ENCODE measurements at regions not wholly inside any gene's neighbourhood (a gene's known extent, or its start where the extent isn't known, plus 50 kb on each side); places are given as distances from the start of the nearest gene placed in this dataset.

DNA sequence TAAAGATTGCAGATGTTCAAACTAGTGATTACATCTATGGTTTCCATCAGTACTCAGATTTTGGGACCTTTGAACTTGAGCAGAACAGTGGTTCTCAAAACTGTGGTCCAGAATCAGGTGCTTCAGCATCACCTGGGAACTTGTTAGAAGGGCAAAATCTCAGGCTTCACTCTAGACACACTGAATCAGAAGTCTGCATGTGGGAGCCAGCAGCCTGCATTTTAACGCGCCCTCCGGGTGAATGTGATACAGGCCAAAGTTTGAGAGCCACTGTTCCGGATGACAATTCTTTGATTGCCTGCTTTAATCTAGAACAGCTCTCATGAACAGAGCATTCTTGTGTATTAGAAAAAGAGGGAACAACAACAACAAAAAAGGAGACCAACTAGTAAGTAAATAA is 261.7 kb downstream of the GPD2 start:
- DNase-seq (ENCODE audit: low spot score): no peak

DNA sequence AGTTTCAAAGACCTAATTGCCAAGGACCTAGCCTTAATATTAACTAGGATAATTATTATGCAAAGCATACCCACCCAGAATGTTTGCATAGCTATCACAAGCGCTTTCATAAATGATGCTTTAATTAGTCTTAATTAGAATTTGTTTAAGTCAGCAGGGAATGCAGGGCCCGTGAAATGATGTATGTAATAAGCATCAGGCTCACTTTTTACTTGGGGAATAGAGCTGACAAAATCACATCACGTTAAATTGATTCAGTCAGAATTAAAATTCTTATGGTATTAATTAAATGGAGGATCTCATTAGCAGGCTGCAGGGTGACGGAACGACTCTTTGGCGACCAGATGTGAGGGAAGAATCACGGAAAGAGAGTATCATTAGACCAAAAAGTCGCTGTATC is 264.5 kb downstream of the GPD2 start:
- no peak for DNase-seq (ENCODE audit: low spot score)

DNA sequence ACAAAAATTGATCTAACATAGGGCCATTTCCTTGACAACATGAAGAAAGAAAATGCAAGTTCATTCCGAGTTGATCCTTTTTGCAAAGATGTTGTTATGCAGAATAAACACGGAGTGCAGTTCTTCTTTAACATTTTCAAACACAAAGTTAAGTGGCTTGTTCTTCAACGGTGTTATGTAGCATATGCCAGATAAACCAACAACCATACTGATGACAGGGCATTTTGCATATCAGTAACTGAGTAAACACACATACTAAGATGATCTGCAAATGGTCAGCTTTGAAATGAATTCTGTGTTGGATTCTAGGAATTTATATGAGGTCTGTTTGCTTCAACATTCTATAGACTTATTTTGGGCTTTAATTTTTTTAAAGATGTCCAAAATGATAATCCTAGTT is 266.4 kb downstream of the GPD2 start:
- no peak for DNase-seq (ENCODE audit: low spot score)

DNA sequence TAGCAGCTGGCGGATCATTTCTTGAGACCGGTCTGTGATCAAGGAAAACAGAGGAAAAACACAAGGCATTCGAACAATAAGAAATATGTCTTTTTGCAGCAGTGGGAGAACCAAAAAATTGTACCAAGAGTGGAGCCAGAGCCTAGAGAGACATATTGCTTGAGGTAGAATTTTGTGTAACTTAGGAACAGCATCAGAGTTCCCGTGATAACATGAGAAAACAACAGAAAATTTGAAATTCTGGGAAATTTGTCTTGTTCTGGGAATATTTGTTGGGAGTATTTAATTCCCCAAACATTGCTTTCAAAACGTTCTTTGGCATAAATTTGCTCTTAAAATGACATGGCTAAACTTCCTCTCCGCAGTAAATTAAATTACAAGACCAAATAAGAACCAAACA is 267.5 kb downstream of the GPD2 start:
- no peak for DNase-seq (ENCODE audit: low spot score)

DNA sequence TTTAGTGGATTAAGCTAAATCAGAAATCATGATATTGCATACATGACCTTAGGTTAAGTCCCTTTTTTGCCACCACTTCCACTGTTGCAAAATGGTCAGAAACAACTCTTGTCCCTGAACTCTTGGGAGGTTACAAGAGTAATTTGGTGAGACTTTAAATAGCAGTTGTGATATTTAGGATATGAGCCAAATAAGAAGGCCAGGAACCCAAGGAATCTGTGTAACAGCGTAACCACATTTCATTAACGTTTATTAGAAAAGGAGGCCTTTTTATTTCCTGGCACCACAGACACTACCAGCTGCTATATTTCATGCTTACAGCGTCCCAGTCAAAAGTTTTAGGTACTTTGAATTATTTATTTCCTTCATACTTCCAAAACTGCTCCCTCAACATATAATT is 268.0 kb downstream of the GPD2 start:
- DNase-seq (ENCODE audit: low spot score): no peak

DNA sequence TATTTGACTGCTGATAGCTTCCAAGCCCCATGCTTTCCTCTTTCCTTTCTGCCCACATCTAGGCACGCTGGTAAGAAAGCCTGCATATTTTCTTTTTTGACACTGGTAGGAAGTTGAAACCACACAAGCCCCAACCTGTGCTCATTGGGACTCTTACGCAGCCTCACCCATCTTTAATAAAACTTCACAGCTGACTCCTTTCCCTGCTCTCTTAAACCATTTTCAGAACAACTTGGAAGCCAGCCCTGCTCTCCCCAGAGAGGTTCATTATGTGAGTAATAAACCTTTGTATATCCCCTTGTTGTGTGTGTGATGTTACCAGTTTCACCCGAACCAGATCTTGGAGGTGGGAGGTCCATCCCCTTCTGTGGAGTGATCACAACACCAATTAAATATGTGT is 268.4 kb downstream of the GPD2 start:
- DNase-seq (ENCODE audit: low spot score): no peak

DNA sequence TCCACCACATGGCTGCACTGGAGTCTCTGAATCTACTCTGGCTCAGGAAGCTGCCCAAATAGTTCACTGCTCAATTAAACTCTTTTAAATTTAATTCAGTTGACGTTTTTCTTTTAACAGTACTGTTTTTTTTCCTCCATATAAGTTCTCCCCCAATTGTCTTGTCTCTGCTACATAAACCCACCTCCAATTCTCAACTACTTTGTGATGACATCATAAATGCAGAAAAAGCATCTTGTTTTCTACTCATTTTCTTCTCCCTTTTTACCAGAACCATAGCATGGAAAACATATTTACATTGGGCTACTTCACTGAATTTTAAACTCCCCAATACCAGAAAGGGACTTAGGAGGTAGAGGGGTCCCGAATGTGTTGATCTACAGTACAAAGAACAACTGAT is 270.4 kb downstream of the GPD2 start:
- no peak for DNase-seq (ENCODE audit: low spot score)

DNA sequence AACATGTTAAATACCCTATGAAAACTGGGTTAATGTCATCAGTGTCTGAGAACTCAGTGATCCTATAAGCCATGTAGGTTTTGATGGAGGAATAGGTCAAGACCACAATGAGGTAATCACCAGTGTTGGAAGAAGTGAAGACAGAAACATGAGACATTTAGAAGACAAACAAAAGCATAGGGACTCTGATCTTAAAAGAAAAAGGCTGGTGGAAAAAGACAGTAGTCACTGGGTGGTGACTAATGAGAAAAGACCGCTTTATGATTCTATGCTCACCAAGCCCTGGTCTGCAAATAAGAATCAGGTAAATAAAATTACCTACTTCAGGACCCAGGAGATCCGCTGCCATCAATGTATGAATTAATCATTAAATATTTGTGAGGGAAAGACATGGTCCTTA is 271.9 kb downstream of the GPD2 start:
- no peak for DNase-seq (ENCODE audit: low spot score)

DNA sequence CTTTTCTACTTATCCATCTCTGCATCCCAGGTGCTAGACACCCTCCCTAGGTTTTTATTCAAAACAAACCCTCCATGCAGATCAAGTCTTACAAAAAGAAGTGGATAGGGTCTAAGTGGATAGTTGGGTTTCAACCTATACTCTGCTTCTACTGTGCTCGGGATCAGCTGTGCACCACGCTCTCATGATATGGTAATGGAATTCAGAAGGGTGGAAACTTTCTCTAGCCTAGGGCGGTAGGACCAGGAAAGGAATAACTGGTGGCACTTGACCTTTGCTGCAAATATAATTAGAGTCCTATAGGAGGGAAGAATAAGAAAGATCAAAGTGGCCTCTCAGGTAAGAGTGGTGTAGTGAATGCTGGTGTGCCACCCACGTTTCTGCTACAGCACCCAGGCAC is 272.9 kb downstream of the GPD2 start:
- no peak for DNase-seq (ENCODE audit: low spot score)

DNA sequence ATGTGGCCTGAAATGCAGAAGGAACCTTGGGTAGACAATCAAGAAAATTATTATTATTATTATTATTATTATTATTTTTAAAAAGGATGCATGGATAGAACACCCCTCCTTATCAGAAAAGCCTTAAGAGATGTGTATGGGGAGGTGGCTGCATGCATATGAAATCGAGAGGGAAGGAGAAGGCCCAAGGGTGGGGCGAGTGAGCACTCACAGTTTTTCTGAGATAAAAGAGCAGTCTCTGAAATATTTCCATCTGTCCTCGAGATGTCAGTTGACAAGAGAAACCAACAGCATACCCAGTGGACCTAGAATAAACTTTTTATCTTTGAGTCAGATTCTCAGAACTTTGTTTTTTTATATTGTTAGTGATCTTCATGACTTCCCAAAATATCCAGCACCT is 282.9 kb downstream of the GPD2 start:
- no peak for DNase-seq (ENCODE audit: low spot score)

DNA sequence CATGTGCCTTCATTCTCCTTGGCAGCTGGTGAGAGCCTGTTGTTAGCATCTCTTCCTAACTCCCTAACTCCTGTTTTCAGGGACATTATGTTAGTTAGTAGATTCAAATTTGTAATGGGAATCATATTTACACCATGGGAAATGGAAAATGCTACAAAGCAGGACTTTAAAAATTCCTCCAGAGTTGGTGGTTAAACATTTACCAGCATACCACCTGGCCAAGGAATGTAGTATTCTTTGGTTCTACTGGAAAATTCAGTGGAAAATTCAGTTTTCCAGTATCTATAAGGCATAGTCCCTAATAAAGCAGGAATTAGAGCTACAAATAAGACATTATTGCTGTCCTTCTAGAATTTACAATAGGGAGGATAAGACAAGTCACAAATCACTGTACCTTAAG is 291.7 kb downstream of the GPD2 start:
- DNase-seq (ENCODE audit: low spot score): no peak

DNA sequence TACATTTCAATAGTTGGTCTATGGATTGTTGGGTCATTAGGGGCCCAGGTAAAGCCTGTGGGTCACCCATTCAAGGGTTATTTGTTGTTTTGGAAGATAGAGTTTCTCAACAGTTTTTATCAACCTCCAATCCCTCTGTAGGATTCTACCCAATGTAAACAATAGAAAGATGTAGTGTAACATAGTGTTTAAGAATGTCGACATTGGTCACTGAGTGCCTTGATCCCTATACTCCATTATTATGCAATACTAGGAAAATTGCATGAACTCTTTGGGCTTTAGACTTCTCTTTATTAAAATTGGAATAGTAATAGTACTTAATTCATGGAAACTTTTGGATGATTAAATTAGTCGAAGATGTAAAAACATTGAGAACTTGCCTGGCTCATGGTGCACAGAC is 292.1 kb downstream of the GPD2 start:
- DNase-seq (ENCODE audit: low spot score): no peak

DNA sequence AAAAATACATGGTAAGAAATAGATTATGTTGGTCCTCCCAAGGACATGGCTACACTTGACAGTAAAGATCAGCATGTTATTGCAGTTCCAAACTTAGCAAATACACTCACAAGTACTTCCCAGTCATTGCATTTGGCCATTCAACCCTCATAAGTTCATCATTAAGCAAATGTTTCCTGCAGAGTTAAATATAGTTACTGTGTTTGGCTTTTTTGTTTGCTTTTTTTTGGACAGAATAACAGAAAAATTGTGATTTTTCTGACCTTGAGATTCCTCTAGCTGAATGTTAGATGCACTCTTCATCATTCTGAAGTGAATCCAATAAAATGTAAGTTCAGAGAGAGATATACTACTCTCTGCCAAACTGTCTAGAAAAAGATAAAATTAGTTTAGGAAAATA is 295.3 kb downstream of the GPD2 start:
- no peak for DNase-seq (ENCODE audit: low spot score)

DNA sequence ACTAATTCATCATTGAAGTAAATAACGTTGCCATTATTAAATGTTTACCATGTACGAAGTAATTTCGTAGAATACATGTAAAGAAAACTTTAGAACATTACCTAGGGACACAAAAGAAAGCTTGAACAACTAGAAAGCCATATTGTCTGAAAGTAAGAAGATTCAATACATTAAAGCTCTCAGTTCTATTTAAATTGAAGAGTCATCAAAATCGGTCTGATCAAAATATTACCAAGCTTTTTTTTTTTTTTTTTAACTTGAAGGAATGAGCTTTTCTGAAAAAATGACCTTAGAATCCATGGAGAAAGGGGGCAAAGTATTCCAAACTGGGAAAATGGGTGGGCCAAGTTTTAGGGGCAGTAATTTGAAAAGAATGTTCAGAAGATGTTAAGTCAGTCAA is 300.8 kb downstream of the GPD2 start:
- no peak for DNase-seq (ENCODE audit: low spot score)

DNA sequence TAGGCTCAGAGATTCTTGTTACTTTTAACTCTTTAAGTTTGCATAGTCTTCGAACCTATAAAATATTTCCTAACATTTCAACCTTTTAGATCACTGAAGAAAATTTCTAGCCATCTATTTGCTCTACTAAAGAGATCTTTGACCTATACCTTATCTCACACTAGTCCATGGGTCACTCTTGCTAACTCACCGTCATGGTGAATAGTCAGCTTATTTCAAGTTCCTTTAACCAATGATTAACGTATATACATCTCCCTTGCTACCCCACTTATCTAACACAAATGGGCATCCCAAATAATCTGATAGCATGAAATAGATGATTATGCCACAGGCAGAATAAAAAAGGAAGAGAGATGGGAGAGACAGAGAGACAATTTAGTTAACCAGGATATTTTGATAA is 303.1 kb downstream of the GPD2 start:
- DNase-seq (ENCODE audit: low spot score): no peak

DNA sequence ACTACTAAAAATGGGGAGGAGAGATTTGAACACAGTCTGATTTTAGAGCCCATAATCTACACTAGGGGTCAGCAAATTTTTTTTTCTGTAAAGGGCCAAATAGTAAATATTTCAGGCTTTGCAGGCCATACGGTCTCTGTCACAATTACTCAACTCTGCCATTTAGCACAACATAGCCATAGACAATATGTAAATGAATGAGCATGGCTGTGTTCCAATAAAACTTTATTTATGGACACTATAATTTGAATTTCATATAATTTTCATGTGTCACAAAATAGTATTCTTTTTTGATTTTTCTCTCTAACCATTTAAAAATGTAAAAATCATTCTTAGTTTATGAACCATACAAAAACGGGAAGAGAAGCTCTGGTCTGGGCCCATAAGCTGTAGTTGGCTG is 309.4 kb downstream of the GPD2 start:
- no peak for DNase-seq (ENCODE audit: low spot score)

DNA sequence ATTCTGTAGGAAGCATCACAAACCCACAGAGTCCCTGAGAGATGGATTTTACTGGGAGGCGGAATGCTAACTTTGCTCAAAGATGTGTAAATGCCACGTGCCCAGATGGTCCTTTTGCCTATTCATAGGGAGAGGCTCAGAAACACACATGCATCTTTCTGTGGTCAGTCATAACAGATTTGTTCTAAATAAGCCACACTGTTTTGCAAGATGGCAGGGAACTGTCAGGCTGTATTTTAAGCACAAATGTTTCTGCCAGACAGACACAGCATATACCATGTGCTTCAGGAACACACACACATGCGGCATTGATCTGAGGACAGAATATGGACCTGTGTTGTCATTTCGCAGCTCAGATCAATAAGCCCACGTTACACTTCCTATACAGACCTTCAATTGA is 312.0 kb downstream of the GPD2 start:
- no peak for DNase-seq (ENCODE audit: low spot score)

DNA sequence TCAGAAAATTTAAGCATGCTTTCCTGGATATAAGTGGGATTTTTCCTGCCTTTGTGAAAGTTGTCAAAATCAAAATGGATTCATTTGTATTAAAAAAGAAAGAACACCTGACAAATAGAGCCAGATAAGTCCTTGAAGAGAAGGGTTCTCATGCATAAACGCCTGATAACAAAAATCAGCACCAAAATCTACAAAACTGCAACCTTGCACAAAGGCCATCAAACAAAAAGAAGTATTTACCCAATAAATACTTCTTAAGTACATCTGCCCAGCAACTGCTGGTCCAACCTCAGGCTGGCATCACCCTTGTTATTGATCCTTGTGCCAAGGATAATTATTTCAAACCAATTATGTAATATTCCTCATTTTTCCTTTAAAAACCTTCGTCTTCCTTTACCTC is 315.9 kb downstream of the GPD2 start:
- DNase-seq (ENCODE audit: low spot score): no peak

DNA sequence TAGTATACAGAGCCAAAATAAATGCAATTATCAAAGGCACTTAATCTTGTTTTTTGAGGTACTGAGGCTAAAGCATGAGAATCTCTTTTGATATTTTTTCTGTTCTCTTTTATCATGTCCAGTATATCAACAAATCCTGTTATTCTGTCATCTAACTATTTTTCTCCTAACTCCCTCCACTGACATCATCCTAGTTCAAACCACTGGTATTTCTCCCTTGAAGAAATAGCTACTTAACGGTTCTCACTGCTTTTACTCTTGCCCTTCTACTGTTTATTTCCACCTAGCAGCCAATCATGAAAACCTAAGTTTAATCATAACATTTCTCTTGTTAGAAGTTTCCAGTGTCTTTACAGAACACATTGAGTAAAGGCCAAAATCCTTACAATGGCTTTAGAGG is 317.6 kb downstream of the GPD2 start:
- no peak for DNase-seq (ENCODE audit: low spot score)

DNA sequence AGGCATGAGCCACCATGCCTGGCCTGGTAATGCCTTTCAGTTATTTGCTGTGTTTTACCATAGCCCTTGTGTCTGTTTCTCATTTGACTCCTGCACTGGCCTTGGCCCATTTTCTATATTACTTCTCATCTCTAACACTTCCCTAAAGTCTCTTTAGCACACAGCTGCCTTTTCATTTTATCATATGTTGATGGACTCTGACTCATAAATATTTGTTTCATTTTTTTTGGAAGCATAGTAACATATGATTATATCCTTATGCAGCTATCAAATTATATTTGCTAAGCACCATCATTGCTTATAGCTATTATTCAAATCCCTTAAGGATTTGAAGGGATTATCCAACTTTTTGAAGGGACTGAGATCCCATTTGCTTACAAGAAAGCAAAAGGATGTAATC is 320.3 kb downstream of the GPD2 start:
- DNase-seq (ENCODE audit: low spot score): no peak

DNA sequence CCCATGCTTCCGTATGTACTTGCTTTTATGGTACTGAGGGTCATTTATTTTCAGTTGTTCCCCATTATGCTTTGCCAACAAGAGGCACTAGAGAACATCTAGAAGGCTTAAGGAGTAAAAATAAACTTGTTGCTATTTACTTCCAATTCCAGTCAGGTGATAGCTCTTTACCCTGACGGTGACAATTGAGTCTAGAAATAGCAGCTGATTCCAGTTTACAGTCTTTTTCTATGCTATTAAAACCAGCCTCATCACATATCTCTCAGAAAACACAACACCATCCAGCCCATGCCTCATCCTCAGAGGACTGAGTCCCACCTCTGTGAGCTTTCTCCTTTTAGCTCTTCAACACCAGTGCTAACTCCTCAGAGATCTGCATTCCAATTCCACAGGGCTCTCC is 327.0 kb downstream of the GPD2 start:
- DNase-seq (ENCODE audit: low spot score): no peak

DNA sequence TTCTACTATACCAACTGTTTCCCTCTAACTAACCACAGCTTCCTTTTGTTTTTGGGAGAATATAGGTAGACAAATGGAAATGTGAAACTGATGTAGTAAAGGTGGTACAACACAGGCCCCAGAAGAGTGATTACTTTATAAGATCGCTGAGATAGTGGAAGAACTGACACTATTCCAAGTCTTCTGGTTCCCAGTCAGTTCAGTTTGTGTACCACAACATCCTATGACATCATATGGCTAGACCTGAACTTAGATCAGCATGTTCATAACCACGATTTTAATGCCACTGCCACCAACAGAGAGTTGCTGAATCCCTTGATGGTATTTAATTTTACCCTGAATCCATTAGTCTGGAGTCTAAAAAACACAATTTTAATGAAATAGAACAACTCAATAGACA is 328.9 kb downstream of the GPD2 start:
- DNase-seq (ENCODE audit: low spot score): no peak

DNA sequence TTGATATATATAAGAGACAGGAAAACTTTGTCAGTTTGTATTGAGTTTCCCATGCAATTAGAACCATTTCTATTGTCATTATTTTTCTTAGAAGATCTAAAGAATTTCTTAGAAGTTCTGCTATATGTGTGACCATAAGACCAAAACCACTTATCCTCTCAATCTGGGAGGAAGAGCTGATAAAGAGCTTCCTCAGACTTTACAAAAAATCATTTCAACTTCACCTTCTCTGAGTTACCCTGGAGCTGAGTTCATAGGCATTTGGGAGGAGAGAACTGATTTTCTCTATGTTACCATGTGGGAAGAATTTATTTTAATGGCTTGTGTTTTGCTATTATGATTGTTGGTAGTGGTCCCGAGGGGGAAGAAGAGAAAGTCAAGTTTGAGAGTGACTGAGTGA is 329.3 kb downstream of the GPD2 start:
- DNase-seq (ENCODE audit: low spot score): no peak

DNA sequence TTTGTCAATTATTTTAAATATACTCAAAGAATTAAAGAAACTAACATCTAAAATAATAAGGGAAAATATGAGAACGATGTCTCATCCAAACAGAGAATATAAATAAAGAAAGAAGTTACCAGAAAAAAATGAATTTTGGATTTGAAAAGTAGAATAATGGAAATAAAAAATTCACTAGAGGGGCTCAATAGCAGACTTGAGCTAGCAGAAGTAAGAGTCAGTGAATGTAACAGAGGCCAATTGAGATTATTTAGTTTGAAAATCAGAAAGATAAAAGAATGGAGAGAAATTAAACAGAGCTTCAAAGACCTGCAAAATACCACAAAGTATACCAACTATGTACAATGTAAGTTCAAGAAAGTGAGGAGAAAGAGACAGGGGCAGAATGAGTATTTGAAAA is 333.6 kb downstream of the GPD2 start:
- DNase-seq (ENCODE audit: low spot score): no peak

DNA sequence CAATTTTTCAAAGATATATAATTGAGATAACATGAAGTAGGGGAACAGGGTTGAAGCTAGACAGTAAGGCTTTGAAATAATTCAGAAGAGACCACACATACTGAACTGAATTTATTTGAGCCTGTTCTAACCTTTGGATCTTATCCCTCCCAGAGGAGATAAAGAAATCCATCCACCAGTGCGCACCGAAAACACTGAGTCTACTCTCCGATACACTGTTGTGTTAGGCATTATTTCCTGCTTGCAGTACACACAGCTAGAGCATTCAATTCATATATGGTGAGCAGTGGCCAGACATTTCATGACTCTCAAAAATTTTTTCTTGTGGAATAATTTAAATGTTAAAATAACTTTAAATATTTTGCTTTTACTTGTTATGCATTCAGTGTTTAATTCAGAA is 342.7 kb downstream of the GPD2 start:
- no peak for DNase-seq (ENCODE audit: low spot score)
